IPS DF 4.7 (cell line): ENCODE measurements at regions not wholly inside any gene's neighbourhood (a gene's known extent, or its start where the extent isn't known, plus 50 kb on each side); places are given as distances from the start of the nearest gene placed in this dataset.
"Not testable (repeated sequence)": the region's sequence is repeated elsewhere in the genome, so short reads cannot be mapped to it uniquely, and the experiment has no call there.

ENCODE experiments used
- DNase-seq: peaks from one replicate; pipeline ENCODE4 v3.0.0-alpha.2; 2013; ENCODE audit warnings: low spot score; ENCODE audit errors: extremely low read depth

DNA sequence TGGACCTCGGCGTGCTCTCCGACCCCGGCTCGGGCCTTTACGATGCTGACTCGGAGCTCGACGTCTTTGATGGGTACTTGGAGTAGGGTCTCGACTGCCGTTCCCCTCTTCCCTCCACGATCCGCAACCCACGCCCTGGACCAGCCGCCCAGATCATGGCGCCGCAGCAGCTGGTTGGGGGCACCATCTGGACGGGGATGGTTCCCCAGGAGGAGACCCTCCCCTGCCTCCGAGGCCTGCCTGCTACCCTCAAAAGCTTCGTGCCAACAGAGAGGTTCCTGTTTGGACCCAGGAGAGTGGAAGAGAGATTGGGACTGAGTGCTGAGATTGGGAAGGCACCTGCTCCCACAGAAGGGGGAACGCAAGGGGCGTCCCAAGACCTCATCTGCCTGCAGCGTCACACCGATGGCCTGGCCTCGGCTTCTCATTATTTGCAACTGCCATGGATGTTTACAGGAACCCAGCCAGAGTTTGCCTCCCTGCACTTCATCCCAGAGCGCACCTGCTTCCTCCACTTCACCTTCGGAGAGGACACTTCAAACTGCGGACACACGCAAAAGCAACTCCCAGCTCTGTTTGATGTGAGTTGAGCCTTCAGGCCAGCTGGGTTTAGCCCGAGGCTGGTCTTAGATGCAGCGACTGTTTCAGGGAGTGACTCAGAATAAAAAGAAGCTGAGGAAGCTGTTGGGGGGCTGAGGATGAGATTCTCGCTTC, 58.9 kb downstream of the GOLGA6L7 start:
- peak; percentile 7 for DNase-seq

DNA sequence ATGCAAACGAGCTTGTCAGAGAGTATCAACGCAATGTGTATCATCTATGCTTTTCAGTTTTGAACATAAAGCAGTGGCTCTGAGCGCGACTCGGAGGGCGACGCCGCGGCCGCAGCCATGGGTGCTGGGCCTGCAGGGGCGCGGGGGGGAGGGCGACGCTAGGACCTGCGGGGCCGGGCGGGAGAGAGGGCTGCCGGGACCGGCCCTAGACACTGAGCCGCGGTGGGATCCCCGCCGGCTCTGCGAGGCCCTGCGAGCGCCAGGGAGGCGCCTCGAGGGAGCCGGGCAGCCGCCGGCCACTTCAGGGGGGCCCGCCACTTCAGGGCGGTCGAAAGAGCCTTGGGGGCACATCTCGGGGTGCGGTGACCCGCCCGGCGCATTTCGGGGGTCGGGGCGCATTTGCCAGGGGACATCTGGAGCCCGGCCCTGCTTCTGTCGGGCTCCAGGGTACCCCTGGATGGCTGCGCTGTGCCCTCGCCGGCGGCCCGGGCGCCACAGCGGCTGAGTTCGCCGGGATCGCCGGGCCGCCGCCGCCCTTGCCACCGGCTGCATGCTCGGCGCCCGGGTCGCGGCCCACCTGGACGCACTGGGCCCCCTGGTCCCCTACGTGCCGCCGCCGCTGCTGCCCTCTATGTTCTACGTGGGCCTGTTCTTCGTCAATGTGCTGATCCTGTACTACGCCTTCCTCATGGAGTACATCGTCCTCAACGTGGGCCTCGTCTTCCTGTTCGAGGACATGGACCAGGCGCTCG, 59.6 kb downstream of the GOLGA6L7 start:
- not testable (repeated sequence) for DNase-seq

DNA sequence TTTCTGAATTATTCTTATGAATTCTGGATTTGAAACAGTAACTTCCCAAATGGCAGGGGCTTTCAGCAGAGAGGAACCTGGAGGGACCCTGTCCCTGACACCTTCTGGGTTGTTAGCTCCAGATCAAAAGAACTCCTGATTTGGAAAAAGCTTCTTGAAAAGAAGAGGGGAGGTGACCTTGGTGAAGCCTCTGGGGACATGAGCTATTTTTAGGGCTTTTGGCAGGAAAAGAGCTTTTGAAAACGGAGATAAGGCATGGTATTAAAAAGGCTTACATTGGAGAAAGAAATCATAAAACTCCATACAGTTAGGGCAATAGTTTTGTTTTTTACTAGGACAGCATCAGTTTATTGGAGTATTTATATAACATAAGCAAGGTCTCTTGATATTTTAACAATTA, 60.3 kb downstream of the GOLGA6L7 start:
- not testable (repeated sequence) for DNase-seq

DNA sequence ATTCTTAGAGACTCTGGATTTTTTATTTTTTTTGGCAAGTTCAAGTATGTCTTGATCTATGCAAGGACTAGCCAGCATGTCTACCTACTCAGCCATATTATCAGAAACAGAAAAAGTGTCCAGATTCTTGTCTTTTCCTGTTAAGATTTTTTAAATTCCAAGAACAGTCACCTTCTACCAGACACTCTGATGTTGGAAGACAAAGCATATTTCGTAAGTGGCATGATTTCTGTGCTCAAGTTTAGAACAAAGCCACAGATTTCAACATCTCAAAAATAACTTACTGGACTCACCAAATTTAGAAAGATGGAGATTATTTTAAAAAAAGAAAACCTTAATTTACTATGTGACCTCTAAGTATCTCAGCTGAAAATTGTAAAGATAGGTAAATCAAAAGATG, 61.9 kb downstream of the GOLGA6L7 start:
- no peak for DNase-seq

DNA sequence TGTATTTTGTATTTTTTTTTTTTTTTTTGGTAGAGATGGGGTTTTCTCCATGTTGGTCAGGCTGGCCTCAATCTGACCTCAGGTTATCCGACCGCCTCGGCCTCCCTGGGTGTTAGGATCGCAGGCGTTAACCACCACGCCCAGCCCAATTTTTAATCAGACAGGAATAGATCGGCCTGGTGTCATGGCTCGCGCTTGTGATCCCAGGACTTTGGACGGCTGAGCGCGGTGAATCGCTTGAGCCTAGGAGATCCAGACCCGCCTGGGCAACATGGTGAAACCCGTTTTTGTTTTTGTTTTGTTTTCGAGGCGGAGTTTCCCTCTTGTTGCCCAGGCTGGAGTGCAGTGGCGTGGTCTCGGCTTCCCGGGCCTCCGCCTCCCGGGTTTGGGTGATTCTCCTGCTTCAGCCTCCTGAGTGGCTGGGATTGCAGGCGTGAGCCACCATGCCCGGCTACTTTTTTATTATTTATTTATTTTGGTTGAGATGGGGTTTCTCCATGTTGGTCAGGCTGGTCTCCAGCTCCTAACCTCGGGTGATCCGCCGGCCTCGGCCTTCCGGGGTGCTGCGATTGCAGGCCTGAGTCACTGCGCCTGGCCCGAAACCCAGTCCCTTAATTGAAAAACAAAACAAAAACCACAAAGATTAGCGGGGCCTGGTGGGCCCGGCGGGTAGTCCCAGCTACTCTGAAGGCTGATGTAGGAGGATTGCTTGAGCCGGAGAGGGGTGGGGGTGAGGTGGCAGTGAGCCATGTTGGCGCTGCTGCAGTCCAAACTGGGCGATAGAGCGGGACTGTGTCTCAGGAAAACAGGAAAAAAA, 63.9 kb downstream of the GOLGA6L7 start:
- not testable (repeated sequence) for DNase-seq

DNA sequence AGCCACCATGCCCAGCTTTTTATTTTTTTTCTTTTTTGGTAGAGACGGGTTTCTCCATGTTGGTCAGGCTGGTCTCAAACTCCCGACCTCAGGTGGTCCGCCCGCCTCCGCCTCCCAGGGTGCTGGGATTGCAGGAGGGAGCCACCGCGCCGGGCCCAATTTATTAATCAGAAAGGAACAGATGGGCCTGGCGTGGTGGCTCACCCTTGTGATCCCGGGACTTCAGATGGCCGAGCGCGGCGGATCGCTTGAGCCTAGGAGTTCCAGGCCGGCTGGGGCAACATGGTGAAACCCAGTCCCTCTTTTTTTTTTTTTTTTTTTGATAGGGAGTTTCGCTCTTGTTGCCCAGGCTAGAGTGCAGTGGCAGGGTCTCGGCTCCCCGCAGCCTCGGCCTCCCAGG, 64.6 kb downstream of the GOLGA6L7 start:
- no peak for DNase-seq

DNA sequence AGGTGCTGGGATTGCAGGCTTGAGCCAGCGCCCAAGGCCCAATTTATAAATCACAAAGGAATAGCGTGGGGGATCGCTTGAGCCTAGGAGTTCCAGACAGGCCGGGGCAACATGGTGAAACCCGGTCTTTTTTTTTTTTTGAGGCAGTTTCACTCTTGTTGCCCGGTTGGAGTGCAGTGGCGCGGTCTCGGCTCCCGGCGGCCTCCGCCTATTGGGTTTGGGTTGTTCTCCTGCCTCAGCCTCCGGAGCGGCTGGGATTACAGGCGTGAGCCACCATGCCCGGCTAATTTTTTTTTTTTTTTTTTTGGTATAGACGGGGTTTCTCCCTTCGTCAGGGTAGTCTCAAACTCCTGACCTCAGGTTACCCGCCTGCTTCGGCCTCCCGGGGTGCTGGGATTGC, 65.0 kb downstream of the GOLGA6L7 start:
- no peak for DNase-seq

DNA sequence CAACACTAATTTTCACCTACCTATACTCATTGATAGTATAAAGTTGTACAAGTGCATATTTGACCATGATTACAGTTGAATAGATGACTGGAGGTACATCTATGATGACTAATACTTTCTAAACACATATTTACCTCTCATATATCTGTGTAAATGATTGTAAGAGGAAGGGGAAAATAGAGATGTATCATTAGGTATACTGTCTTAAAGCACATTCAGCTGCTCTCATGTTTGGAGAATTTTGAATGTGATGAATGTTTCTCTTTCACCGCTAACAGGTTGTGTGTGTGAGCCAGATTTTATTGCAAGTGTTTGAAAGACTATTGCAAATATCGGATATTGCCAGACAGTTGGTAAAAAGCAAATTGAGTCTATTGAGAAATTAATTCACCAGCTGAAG, 66.2 kb upstream of the GOLGA8M start:
- not testable (repeated sequence) for DNase-seq

DNA sequence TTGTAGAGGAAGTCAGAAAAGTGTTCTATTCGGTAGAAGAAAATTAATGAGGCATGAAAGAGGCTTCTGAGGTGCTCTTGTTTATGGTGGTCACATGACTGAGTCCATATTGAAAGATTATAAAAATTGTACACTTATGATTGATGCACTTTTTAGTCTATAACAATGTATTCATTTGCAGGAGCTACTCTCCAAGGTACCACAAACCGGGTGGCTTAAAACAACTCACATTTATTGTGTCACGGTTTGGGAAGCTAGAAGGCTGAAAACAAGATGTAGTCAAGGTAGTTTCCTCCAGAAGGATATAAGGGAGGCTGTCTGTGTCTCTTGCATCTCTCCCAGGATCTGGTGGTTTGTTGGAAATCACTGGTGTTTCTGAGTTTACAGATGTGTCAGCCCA, 60.6 kb upstream of the GOLGA8M start:
- DNase-seq = not testable (repeated sequence)
